Motor neuron (in vitro differentiated cells): ENCODE measurements at regions not wholly inside any gene's neighbourhood (a gene's known extent, or its start where the extent isn't known, plus 50 kb on each side); places are given as distances from the start of the nearest gene placed in this dataset.
A peak's percentile ranks its signal among the peaks of the same experiment; 100 is the strongest.

ENCODE experiments used
- ATAC-seq, 8 experiments: fragments of 200-7000 bp; cut with Tn5 transposase; replicated peaks in 6 of 8; 2 replicates each; pipeline ENCODE4 v1.8.0; 2021; ENCODE audit warnings: mild to moderate bottlenecking in 8 of 8, moderate library complexity in 8 of 8
- H3K27ac ChIP-seq, 2 donors: fragments of 250-450 bp; sonication (Bioruptor Pico); 2 replicates each; pipeline ENCODE4 v1.9.0; 2021; ENCODE audit warnings: antibody characterized with exemption in 2 of 2, mild to moderate bottlenecking in 2 of 2, moderate library complexity in 1 of 2
- H3K4me1 ChIP-seq, 2 donors: fragments of 250-450 bp; sonication (Bioruptor Pico); replicated peaks in 1 of 2; 2 replicates each; pipeline ENCODE4 v1.6.1; 2021; ENCODE audit warnings: antibody characterized with exemption in 2 of 2, mild to moderate bottlenecking in 2 of 2, moderate library complexity in 1 of 2
- H3K4me3 ChIP-seq, 5 donors: fragments of 250-450 bp; sonication (Bioruptor Pico); 2 replicates each; pipeline ENCODE4 v1.9.0; 2021; ENCODE audit warnings: antibody characterized with exemption in 5 of 5, mild to moderate bottlenecking in 5 of 5, moderate library complexity in 4 of 5
- WGBS, 10 experiments: fragments of 450-650 bp; shearing (Covaris generic); methylation state at CpG; one replicate each; pipeline ENCODE4 v1.0.0; 2022; 5-methylcytosine and 5-hydroxymethylcytosine counted together
- in situ Hi-C, 9 experiments: fragments of 400-800 bp; cut with MboI; loops; one replicate each; pipeline ENCODE4 v1.15.0; 2021; ENCODE audit warnings: low sequenced_read_pairs in 9 of 9, low pct_unique_long_range_greater_than_20kb in 2 of 9; ENCODE audit not compliant: unreplicated experiment in 9 of 9

DNA sequence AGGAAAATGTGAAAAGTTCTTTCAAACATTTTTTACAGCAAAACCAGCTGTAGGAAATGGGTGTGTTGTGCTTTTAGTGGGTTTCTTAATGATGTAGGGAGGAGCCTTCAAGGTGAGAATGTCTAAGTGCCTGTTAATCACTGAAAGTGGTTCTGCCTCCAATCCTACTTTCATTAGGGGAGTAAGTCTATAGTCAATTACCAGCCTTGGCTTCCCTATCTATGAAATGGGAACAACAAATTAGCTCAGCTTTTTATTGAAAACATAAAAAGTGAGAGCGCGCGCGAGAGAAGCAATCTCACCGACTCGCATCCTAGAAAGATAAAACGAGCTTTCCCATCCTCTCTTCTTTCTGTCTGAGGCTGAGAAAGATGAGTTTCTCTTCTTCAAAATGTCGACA lies 140.0 kb upstream of the LHX5 start:
- Histone ChIP-seq H3K4me3 (no peak overlapping the region), H3K4me1 (peaks cover 12 to 29% of the 10 kb centered on the region in 2 donors), H3K27ac (no peak overlapping the region)
- no peak for ATAC-seq
- 0 to 85% (median 56%) methylated on average over 1 to 8 of the region's 8 CpGs; no CpG with 5 or more reads in 2 of the 10 experiments for WGBS, 10 experiments
- in situ Hi-C loops = no loop called here

DNA sequence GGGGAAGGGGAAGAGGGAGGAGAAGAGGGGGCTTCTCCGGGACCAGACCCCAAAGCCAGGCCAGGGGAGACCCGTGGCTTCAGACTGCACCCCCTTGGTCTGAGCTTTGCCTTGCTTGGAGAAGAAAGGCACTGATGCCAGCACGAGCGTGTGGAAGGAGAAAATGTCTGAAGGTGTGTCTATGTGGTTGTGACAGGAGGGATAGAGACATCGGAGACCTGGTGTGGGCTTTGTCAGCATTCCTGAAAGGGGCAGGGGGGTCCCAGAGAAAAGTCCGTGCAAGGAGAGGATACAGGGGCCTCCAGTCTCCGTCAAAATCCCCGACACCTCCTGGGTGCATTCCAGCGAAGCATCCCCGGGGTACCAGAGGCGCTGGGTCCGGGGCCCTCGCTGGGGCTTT lies 139.0 kb upstream of the LHX5 start:
- peak in 1 of 8 experiments; percentile 4 for ATAC-seq
- Histone ChIP-seq H3K4me1 (peaks cover 12 to 29% of the 10 kb centered on the region in 2 donors), H3K27ac (no peak overlapping the region), H3K4me3 (no peak overlapping the region)
- WGBS, 10 experiments = 0% methylated on average over 2 to 7 of the region's 13 CpGs; no CpG with 5 or more reads in 8 of the 10 experiments
- in situ Hi-C loops = no loop called here

- in situ Hi-C loops = no loop called here
- Histone ChIP-seq H3K4me3 (no peak overlapping the region), H3K4me1 (peaks cover 12 to 29% of the 10 kb centered on the region in 2 donors), H3K27ac (no peak overlapping the region)
- peak in 3 of 8 experiments; percentile 36 to 47 (median 46) for ATAC-seq
- WGBS, 10 experiments = 0 to 50% (median 5%) methylated on average over 1 to 15 of the region's 16 CpGs; no CpG with 5 or more reads in 2 of the 10 experiments
These were observed 138.2 kb upstream of the LHX5 start for GRCh38 chr12:113609692-113610469.

GRCh38 chr12:113604666-113605065 lies 133.0 kb upstream of the LHX5 start:
- H3K4me3 ChIP-seq = no peak overlapping the region
- no peak overlapping the region for H3K27ac ChIP-seq
- no peaks in the 10 kb centered on the region for H3K4me1 ChIP-seq
- no peak for ATAC-seq
- in situ Hi-C loops = no loop called here

DNA sequence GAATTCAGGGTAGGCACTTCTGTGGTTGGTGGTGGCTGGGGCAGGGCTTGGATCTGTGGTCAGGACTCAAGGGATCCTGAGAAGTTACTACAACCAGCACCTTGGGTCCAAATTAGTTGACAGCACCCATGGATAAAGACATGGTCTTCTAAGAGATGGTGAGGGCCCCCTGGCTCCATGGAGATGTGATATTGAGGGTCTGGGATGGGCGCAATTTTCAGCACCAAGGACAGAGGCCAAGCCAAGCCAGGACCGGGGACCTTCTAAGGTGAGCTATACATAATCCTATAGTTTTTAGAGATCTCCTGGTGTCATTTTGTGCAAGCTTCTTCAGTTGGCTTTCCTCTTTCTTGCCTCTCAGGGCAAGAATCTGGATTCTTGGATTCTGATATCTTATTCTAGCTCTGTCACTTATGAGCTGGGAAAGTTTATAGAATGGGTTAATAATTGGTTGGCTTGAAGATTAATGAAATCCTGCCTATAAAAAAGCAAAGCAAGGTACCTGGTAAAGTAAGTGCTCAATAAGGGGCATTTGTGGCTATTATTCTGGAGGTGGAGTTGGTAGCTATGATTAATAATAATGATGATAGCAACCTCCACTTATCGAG lies 130.1 kb upstream of the LHX5 start:
- ATAC-seq = no peak
- WGBS, 10 experiments = 0 to 100% (median 38%) methylated on average over 1 of the region's 3 CpGs; no CpG with 5 or more reads in 3 of the 10 experiments
- Histone ChIP-seq H3K27ac (no peak overlapping the region), H3K4me1 (no peaks in the 10 kb centered on the region), H3K4me3 (no peak overlapping the region)
- in situ Hi-C loops = no loop called here

DNA sequence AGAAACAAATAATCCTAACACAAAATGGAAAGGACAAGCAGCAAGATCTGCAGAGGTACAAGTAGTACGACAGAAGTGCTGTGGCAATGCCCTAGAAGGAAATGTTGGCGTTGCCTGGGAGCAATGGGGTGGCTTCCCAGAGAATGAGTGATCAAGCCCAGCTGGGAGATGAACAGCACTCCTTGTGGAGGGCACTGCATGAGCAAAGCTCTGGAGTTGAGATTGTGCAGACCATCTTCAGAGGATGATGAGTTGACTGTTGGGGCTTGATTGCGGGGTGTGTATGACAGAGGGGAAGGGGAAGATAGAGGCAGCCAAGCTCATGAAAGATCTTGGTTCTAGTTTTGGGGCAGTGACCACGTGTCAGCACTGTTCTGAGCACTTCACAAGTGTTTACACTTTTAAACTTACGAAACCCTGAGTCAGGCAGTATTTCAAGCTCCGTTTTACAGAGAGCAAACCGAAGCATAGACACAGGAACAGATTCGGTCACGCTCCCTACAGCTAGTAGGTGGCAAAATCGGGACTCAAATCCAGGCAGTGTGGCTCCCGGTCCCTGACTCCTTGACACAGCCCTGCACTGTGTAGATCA lies 127.2 kb upstream of the LHX5 start:
- no peak overlapping the region for H3K4me3 ChIP-seq
- in situ Hi-C loops = no loop called here
- WGBS, 10 experiments = 3 to 62% (median 47%) methylated on average over 2 to 10 of the region's 11 CpGs
- no peak for ATAC-seq
- no peak overlapping the region for H3K27ac ChIP-seq
- H3K4me1 ChIP-seq = no peaks in the 10 kb centered on the region

DNA sequence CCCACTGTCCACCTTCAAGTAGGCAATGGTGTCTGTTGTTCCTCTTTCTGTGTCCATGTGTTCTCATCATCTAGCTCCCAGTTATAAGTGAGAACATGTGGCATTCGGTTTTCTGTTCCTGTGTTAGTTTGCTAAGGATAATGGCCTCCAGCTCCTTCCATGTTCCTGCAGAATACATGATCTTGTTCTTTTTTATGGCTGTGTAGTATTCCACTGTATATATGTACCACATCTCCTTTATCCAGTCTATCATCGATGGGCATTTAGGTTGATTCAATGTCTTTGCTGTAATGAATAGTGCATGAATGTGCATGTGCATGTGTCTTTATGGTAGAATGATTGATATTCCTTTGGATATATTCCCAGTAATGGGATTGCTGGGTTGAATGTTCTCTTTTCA lies 123.3 kb upstream of the LHX5 start:
- in situ Hi-C loops = no loop called here
- Histone ChIP-seq H3K27ac (no peak overlapping the region), H3K4me3 (no peak overlapping the region), H3K4me1 (peaks cover 0 to 3% of the 10 kb centered on the region in 2 donors)
- 15 to 83% (median 40%) methylated on average over 1 to 2 of the region's 2 CpGs; no CpG with 5 or more reads in 1 of the 10 experiments for WGBS, 10 experiments
- ATAC-seq = no peak

- in situ Hi-C loops = no loop called here
- ATAC-seq = peak in 7 of 8 experiments; percentile 46 to 99 (median 98)
- Histone ChIP-seq H3K27ac (no peak overlapping the region), H3K4me1 (peaks cover 0 to 3% of the 10 kb centered on the region in 2 donors), H3K4me3 (peak overlapping the region; percentile 26 to 32 (median 27))
- 0% methylated on average over 1 of the region's 46 CpGs; no CpG with 5 or more reads in 9 of the 10 experiments for WGBS, 10 experiments
These were observed 119.9 kb upstream of the LHX5 start for GRCh38 chr12:113591480-113591974.

- no peak overlapping the region for H3K4me3 ChIP-seq
- no peak for ATAC-seq
- in situ Hi-C loops = no loop called here
- H3K27ac ChIP-seq = no peak overlapping the region
- 0 to 100% (median 71%) methylated on average over 1 of the region's 1 CpG for WGBS, 10 experiments
- H3K4me1 ChIP-seq = peaks cover 0 to 3% of the 10 kb centered on the region in 2 donors
These were observed 117.8 kb upstream of the LHX5 start for GRCh38 chr12:113589437-113589836.

DNA sequence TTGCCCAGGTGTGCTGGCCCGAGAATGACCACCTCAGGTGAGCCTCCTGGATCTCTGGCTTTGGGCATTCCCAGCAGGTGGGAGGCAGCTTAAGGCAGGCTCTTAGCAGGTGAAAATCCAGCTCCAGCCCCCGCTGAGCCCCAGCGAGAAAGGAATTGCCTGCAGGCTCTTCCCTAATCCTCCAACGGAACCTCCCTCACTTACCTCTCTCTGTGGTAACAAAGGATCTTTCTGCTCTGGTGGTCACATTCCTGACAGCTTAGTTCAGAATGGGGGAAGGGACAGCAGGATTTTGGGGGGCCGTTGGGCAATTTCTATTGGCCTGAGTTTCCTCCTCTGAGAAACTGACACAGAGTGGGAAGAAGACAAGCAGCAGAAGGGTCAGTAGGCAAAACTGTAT lies 116.0 kb upstream of the LHX5 start:
- in situ Hi-C loops = no loop called here
- no peak for ATAC-seq
- no peak overlapping the region for H3K27ac ChIP-seq
- WGBS, 10 experiments = 0 to 20% (median 2%) methylated on average over 1 to 5 of the region's 5 CpGs; no CpG with 5 or more reads in 2 of the 10 experiments
- H3K4me3 ChIP-seq = no peak overlapping the region
- H3K4me1 ChIP-seq = peaks cover 0 to 7% of the 10 kb centered on the region in 2 donors

- H3K4me1 ChIP-seq = peaks cover 0 to 7% of the 10 kb centered on the region in 2 donors
- WGBS, 10 experiments = 11 to 90% (median 57%) methylated on average over 1 to 3 of the region's 4 CpGs; no CpG with 5 or more reads in 2 of the 10 experiments
- no peak for ATAC-seq
- in situ Hi-C loops = no loop called here
- H3K27ac ChIP-seq = no peak overlapping the region
- no peak overlapping the region for H3K4me3 ChIP-seq
These were observed 114.8 kb upstream of the LHX5 start for GRCh38 chr12:113586461-113586860.

DNA sequence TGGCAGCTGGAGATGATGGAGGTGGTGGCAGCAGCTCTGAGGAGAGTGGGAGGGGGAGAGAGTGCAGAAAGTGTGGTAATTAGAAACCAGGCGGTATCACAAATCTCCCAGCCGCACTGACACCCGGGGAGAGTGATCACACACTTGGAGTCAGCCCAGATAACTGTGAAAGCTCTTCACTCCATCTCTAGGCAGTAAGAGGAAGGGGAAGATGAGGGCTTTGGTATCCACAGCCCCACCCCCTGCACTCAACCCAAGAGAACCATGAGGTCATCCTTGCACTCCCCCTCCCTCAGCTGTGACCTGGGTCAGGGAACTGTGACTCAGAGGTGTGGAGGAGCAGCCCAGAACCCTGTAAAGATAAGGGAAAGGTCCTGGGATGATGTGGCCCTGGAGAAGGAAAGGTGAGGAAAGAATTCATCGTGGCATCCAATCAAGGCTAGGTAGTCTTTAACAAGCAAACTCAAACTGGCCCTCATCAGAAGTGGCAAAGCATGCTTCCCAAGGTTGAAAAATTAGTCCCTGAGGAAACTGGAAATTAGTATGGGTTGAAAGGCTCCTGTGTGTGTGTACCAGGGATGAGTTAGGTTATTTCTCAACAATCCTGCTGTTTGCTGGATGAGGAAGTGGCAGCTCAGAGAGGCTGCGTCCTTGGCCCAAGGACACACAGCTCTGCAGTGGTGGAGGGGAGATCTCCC lies 111.0 kb upstream of the LHX5 start:
- ATAC-seq = peak in 5 of 8 experiments; percentile 92 to 97 (median 94)
- 0 to 83% (median 37%) methylated on average over 1 to 2 of the region's 5 CpGs; no CpG with 5 or more reads in 4 of the 10 experiments for WGBS, 10 experiments
- no peak overlapping the region for H3K4me3 ChIP-seq
- peak overlapping the region in 1 of 2 donors; percentile 71 for H3K27ac ChIP-seq
- in situ Hi-C loops = no loop called here
- peaks cover 0 to 4% of the 10 kb centered on the region in 2 donors for H3K4me1 ChIP-seq

- in situ Hi-C loops = no loop called here
- H3K4me3 ChIP-seq = no peak overlapping the region
- ATAC-seq = no peak
- H3K4me1 ChIP-seq = peaks cover 0 to 4% of the 10 kb centered on the region in 2 donors
- H3K27ac ChIP-seq = no peak overlapping the region
These were observed 109.7 kb upstream of the LHX5 start for GRCh38 chr12:113581342-113581741.
